ENCODE measurements at regions not wholly inside any gene's neighbourhood (a gene's known extent, or its start where the extent isn't known, plus 50 kb on each side); places are given as distances from the start of the nearest gene placed in this dataset.

GRCh38 chr4:133347409-133347808, 198.3 kb downstream of the PCDH10 start:
- no peak for TF ChIP-seq CTCF (IDR thresholded peaks at IDR 0.05; ENCODE audit: insufficient read depth, low read length, missing control alignments)
- ChIA-PET POLR2A (no interaction called here), CTCF (no interaction called here)
- no peak overlapping the region for H3K4me3 ChIP-seq (ENCODE audit: low read depth, low read length)
- no peak for DNase-seq (ENCODE audit: low read depth, low spot score)

GRCh38 chr4:133324491-133324890, 175.4 kb downstream of the PCDH10 start:
- no peak for DNase-seq (ENCODE audit: low read depth, low spot score)
- POLR2A ChIA-PET = no interaction called here
- TF ChIP-seq CTCF (IDR thresholded peaks at IDR 0.05; ENCODE audit: insufficient read depth, low read length, missing control alignments) = no peak
- CTCF ChIA-PET = no interaction called here
- H3K4me3 ChIP-seq (ENCODE audit: low read depth, low read length) = no peak overlapping the region

GRCh38 chr4:133323670-133324069, 174.6 kb downstream of the PCDH10 start:
- ChIA-PET CTCF (no interaction called here), POLR2A (no interaction called here)
- no peak overlapping the region for H3K4me3 ChIP-seq (ENCODE audit: low read depth, low read length)
- no peak for DNase-seq (ENCODE audit: low read depth, low spot score)
- no peak for TF ChIP-seq CTCF (IDR thresholded peaks at IDR 0.05; ENCODE audit: insufficient read depth, low read length, missing control alignments)

- H3K4me3 ChIP-seq (ENCODE audit: low read depth, low read length) = no peak overlapping the region
- TF ChIP-seq CTCF (IDR thresholded peaks at IDR 0.05; ENCODE audit: insufficient read depth, low read length, missing control alignments) = peak; percentile 35
- no peak for DNase-seq (ENCODE audit: low read depth, low spot score)
- ChIA-PET CTCF (no interaction called here), POLR2A (no interaction called here)
Measured at GRCh38 chr4:133320576-133321170, 171.6 kb downstream of the PCDH10 start.

- no peak for TF ChIP-seq CTCF (IDR thresholded peaks at IDR 0.05; ENCODE audit: insufficient read depth, low read length, missing control alignments)
- no peak for DNase-seq (ENCODE audit: low read depth, low spot score)
- H3K4me3 ChIP-seq (ENCODE audit: low read depth, low read length) = no peak overlapping the region
- ChIA-PET POLR2A (no interaction called here), CTCF (no interaction called here)
Measured at GRCh38 chr4:133316909-133317308, 167.8 kb downstream of the PCDH10 start.

GRCh38 chr4:133314991-133315390, 165.9 kb downstream of the PCDH10 start:
- no peak overlapping the region for H3K4me3 ChIP-seq (ENCODE audit: low read depth, low read length)
- DNase-seq (ENCODE audit: low read depth, low spot score) = no peak
- ChIA-PET POLR2A (no interaction called here), CTCF (no interaction called here)
- TF ChIP-seq CTCF (IDR thresholded peaks at IDR 0.05; ENCODE audit: insufficient read depth, low read length, missing control alignments) = no peak

Measured in AG04449 (cell line).